CD1c-positive myeloid dendritic cell (primary cell): ENCODE measurements at regions not wholly inside any gene's neighbourhood (a gene's known extent, or its start where the extent isn't known, plus 50 kb on each side); places are given as distances from the start of the nearest gene placed in this dataset.

Source experiments
- DNase-seq: peaks from one replicate; pipeline ENCODE4 v3.0.0-alpha.2; 2016; ENCODE audit errors: extremely low spot score

DNA sequence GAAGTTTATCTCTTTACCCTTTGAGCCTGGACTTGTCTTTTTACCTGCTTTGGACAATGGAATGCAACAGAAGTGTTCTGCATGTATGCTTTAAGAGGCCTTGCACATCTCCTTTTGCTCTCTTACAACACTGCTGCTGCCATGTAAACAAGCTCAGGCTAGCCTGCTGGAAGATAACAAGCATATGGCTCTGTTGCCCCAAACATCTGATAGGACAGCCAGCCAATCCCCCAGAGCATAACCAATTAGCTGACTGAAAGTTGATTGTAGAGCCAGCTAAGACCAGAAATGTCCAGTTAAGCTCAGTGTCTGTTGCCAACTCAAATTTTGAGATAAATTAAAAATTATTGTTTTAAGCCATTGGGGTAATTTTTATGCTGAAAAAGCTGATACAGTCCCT, 510.6 kb upstream of the CNKSR2 start:
- no peak for DNase-seq

DNA sequence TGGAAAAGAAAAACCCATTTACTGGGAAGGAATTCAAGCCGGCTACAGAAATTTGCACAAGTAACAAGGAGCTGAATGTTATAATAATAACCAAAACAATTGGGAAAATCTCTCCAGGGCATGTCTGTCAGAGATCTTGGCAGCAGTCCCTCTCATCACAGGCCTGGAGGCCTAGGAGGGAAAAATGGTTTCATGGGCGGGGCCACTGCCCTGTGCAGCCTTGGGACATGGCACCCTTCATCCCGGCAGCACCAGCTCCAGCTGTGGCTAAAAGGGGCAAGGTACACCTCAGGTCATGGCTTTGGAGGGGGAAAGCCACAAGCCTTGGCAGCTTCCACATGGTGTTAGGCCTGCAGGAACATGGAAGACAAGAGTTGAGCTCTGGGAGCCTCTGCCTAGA, 513.1 kb upstream of the CNKSR2 start:
- DNase-seq = no peak

DNA sequence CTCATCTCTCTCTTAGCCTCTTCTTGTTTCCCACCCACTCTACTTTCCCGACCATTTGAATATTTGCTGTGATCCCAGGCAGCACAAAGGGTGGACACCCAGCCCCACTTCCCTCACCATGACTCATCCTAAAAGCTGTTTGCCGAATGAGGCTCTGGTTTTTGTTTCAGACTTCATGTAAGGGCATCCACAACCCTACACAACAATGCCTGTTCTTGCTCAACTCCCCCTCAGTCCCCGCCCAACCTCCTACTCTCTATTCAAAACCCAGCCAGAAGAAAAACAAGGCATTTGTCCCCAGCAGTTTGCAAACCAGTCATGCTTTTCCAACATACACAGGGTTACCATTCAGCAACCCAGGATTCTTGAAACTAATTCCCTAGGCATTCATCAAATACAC, 516.5 kb upstream of the CNKSR2 start:
- no peak for DNase-seq

DNA sequence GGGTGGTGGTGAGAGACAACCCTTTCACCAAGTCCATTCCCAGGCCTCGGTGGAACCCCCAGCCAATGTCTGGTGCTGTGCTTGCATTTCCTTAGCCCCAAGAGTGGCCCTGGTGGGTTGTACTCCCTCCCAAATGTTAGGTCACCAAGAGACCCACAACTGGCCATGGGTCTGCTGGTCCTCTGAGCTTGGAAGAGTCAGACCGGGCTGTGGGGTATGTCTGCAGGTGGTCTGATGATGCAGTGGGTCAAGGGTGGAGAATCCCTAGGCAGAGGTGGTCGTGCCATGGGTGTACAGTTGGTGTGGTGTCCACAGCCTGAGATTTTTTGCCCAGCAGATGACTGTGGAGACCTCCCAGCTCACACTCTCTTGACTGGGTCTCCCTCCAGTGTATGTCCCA, 535.7 kb upstream of the CNKSR2 start:
- no peak for DNase-seq

DNA sequence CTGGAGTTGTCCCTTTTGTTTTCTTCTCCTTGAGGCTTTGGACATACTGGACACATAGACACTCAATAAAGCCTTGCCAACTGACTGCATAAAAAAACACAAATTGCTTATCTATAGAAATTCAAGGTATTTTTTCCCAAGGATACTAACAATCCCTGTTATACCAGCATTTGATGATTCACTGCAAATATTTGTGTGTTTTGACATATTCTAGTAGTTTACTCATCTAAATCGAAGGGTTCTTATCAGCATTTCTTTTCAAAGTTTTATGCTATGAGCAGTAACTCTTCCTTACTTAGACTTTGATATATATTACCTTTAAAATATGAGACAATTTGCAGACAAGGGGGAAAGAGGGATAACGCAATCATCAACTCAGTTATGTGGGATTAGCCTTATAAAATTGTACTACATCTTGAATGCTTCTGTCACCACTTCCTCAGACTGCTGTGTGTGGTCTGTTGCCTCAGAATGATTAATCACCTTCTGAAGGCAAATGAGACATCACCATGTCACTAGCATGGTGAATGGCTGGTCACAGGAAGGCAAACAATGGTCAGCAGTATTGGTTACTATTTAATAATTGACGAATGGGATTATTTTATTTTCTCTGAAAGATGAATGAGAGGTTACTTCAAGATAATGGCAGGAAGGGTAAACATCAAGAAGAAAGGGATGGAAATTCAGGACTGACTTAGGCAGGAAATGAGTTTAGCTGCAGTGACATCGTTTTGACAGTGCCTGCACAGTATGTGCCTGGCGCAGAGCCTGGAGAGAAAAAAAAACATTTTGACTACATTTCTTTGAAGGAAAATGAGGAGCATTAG, 544.3 kb upstream of the CNKSR2 start:
- DNase-seq = no peak

DNA sequence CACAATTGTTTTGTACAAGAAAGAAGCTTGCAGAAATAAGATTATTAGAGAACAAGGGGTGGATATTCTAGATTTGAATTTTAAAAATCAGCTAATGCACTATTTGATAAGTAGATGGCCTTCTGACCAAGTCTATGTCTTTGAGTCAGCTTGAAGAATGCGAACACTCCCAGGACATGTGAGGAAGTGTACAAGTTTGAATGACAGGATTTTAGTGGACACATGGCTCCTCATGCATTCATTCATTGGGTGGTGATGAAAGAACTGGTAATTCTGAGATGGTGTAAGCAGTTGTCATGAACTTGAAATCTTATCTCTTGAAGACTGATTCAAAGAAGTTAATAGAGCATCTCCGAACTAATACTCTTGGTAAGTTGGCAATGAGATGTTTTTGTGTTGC, 548.2 kb upstream of the CNKSR2 start:
- no peak for DNase-seq

DNA sequence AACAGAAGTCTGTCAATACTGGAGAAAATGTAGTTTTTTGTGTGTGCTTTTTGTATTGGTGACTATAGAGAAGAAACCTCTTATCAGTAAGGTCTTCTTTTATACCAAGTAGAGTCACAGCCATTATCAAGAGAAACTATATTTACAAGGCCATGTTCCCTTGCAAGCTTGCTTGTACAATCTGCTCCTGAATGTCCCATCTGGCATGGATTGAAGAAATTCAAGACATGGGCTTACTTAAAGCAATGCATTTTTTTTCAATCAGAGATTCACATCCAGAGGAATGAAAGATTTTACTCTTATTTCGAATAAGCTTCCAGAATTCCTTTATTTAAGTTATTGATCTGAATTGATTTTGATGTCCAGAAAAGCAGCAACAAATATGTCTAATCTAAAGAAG, 537.3 kb upstream of the RPS6KA3 start:
- no peak for DNase-seq

DNA sequence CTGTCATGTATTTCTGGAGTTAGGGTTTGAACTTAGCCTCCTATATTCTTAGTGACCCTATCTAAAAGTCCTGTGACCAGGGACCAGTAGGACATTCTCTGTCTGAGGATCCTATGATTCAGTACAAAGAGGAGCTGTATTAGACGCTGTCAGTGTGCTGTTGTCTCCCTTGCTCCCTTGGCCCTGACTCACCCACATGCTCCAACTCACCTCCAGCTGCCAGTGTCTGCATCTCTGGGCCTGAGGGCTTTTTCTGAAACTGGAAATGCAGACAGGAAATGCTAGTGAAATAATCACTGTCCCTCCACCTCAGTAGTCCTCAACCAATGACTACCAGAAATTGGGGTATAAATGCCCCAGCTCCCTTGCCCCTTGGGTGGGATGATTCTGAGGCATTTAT, 535.3 kb upstream of the RPS6KA3 start:
- no peak for DNase-seq

DNA sequence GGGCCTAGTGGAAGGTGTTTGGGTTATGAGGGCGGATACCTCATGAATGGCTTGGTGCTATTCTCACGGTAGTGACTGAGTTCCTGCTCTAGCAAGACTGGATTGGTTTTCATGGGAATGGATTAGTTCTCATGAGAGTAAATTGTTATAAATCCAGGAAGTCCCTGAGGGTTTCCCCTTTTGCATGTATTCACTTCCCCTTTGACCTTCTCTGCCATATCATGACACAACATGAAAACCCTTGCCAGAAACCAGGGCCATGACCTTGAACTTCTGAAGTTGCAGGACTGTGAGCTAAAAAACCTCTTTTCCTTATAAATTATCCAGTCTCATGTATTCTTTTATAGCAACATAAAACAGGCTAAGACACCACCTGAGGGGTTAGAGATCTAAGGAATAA, 529.7 kb upstream of the RPS6KA3 start:
- peak; percentile 7 for DNase-seq

DNA sequence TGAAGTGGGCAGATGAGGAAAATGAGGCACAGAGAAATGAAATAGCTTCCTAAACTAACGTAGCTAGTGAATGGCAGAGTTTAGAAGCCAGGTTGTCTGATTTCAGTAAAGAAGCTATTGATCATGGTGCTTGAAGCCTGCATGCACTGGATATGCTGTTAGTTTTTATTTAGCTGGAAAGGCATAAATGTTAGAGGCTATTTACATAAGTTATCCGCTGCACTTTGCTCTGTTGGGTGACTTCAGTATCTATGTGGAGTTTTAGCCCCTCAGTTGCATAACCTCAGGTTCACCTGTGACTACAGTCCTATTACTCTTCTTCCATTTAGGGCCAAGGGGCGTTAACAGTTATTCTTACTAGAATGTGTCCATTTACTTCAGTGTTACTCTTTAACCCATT, 522.4 kb upstream of the RPS6KA3 start:
- no peak for DNase-seq

DNA sequence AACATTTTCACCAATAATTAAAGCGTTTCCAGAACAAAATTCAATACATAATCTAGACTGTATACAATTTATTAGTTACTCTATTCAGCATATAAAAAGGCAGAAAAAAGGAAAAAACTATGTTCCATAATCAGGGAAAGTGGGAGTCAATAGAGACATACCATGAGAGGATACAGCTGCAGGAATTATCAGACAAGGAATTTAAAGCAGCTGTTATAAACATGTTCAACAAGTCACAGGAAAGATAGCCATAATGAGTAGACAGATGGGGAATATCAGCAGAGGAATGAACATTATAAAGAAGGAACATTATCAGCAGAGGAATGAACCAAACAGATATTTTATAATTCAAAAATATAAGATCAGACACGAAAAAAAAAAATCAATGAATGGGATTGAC, 500.6 kb upstream of the RPS6KA3 start:
- DNase-seq = no peak

DNA sequence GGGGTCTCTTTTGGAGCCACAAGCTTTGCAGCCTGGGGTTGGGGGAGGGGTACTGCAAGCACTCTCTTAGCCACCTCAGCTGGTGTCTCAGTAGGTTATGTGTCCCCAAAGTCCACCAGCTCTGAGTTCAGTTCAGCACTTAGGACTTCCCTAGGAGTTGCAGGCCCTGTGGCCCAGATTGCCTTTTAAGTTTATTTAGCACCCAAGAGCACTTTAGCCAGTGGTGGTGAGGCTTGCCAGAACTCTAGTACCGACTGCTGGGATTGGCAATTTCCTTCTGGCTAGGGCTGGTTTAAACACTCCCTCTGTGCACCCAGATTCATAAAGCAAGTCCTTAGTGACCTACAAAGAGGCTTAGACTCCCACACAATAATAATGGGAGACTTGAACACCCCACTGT, 489.9 kb upstream of the RPS6KA3 start:
- DNase-seq = no peak

DNA sequence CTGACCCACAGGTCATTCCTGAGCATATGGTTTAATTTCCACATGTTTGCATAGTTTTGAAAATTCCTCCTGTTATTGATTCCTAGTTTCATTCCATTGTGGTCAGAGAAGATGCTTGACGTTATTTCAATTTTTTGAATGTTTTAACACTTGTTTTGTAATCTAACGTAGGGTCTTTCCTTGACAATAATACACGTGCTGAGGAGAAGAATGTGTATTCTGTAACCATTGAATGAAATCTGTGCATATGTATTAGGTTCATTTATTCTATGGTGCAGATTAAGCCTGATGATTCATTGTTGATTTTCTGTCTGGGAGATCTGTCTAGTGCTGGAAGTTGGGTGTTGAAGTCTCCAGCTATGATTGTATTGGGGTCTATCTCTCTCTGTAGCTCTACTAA, 486.4 kb upstream of the RPS6KA3 start:
- DNase-seq = no peak

DNA sequence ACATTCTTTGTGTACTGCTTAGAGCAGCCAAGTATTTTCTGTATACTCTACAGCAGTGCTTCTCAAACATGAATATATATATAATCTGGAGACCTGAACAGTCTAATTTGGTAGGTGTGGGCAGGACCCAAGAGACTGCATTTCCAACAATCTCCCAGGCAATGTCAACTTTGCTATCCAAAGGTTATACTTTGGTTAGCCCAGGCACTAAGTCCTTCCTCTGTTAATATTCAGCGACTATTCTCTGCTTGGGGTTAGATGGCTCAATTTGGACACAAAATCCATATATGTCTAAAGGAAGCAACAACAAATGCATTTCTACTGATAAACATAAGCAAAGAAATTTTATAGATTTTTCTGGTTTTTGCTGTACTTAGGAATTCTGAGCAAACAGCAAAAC, 480.0 kb upstream of the RPS6KA3 start:
- DNase-seq = no peak

DNA sequence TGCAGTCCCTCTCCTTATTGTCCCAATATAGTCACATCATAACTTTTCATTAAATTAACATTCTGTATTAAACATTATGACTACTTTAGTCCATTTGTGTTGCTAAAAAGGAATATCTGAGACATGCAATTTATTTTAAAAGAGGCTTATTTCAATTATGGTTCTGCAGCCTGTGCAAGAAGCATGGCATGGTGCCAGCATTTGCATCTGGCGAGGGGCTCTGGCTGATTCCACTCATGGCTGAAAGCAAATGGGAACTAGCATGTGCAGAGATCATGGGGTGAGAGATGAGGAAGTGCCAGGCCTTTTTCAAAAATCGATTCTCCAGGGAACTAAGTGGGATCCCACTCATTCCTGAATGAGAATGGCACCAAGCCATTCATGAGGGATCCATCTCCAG, 476.3 kb upstream of the RPS6KA3 start:
- DNase-seq = no peak

DNA sequence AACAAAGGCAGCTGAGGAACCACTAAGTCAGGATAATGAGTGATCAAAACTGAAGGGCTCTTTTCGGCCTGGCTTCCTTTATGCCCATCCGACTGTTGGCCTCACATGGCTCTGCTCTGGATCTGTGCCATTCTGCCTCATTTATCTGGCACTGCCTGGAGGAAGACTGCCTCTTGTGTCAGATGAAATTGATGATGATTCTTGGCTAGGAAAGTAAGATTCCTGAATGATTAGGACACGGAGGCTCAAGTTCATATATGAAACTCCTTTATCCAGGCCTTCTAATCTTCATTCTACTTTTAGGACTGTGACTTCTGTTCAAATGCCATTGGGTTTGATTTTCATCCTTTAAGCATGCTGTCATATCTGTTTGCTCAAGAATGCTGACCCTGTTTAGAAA, 475.4 kb upstream of the RPS6KA3 start:
- DNase-seq = no peak

DNA sequence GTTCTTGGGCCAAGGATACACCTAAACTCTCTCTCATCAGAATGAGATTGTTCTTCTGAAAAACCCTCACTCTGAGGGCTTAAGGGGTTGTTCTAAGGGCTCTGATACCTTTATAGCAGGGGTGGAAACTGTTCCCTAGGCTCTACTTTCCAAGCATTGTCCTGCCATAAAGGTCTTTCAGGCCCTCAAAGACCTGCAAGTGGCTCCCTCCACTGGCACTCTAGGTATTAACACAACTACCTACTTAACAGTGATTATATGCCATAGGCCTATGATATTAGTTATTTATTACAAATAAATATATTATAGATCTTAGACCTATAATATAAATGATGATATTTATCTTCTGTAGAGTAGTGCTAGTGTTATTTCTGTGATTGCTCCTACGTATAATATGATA, 473.7 kb upstream of the RPS6KA3 start:
- no peak for DNase-seq

DNA sequence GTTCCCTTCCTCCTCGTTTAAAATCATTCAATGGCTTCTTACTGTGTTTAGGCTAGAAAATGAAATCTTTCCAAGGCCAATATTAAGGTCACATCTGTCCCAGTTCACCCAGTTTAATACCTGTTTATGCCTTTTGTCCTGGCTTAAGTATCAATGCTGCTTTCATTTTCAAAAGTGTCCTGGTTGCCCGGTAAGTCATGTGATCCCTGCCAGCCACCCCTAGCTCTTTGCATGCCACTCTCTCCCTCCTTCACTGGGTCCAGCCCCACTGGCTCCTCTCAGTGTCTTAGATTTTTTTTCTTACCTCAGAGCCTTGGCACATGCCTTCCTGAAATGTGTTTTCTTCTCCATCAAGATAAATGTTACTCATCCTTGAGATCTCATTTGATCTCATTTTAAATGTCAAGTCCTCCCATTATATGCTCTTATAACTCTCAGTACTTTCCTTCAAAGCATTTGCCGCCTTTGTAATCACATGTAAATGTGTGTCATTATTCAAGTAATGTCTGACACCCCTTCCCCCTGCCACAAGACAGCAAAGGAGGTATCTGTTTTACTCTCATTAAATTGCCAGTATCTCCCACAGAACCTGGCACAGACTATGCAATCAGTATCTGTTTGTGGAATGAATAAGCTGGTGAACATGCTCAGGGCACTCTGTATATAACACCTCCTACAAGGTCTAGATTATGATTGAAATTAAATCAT, 472.5 kb upstream of the RPS6KA3 start:
- DNase-seq = no peak

DNA sequence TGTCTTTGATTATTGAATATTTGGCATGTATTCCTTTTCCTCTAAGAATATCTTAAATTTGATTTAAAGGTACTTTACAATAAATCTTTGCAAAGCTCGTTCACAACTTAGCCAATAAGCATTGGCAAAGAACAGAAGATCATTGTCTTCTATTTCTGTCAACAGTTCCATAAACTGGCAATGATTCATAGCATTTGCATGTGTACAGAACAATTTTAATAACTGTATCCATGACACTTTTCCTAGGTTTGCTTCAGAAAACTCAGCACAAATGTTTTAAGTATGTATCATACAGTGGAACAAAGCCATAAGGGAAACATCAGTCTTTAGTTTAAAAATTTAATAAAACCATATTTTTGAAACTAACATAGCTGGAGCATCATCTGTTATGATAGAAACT, 462.7 kb upstream of the RPS6KA3 start:
- no peak for DNase-seq

DNA sequence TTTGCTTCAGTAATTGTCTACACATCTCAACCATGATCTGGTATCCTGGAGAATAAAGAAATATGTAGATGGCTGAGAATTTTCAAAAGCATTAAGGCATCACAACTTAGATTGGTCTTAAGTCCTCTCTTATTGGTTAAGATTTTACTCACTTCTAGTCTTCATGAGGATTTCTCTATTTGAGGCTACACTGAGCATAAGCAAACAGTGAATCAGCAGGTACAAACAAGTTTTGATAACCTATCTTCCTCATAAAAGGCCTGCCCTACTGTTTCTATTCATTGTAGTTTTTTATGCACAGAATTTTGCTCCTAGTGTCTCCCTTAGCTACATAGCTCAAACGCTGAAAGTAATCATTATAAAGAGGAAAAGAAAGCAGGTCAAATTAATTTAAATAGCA, 460.7 kb upstream of the RPS6KA3 start:
- no peak for DNase-seq

DNA sequence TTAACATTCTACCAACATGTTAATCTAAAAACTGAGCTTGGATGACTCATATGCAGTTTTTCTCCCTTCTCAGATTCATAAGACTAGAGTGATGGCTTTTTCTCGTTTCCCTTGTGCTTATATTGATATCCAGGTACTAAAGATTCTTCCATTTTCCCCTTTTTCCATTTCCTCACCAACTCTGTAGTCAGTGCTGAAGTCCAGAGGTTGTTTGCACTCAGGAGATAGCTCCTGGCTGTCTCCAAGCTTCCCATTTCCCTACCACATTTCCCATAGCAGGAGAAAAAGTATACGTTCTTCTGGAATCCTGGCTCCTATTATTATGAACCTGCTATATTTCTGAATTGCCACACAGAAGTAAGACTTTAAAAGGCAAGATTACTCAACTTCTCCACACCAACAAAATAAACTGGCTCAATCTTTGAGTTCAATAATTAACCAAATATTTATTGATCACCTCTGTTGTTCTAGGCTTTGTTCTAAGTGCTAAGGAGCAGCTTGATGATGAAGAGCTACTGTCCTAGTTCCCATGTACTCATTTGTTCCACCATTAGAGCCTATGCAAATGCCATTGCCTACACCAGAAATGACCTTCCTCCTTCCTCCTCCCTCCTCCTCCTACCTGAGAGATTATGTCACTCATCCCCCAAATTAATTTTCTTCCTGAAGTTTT, 454.4 kb upstream of the RPS6KA3 start:
- DNase-seq = no peak

DNA sequence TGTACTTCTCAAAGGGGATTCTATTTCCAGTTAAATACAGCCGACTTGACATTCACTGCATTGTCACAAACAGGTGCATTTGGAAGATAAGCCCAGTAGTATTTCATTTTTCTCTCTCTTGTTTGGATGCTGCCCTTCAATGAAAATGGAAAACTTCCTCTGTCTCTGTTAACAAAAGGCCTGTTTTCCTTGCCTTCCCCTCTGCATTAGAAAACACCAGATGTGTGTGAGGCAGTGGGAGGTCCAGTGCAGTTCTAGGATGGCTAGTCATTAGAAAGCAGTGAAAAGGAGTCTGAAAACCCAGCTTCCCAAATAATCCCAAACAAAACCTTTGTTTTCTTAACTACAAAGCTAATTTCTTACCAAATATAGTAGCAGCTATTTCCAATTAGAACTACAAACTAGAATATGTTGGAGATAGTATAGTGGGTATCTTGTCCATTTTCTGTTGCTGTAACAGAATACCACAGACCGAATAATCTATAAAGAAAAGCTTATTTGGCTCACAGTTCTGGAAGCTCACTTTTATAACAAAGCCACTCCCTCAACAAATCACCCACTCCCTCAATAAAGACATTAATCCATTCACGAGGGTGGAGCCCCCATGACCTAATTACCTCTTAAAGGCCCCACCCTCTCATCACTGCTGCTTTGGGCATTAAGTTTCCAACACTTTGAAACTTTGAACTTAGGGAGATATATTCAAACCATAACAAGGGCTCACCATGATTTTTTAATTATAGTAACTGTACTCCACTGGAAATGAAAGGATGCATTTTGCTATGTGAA, 452.1 kb upstream of the RPS6KA3 start:
- DNase-seq = no peak
